ENCODE measurements at regions not wholly inside any gene's neighbourhood (a gene's known extent, or its start where the extent isn't known, plus 50 kb on each side); places are given as distances from the start of the nearest gene placed in this dataset.
"Not testable (repeated sequence)": the region's sequence is repeated elsewhere in the genome, so short reads cannot be mapped to it uniquely, and the experiment has no call there.

- DNase-seq (ENCODE audit: low read depth), result no peak
Measured at GRCh38 chr5:77869116-77869798, 93.1 kb upstream of the TBCA start.

GRCh38 chr5:77867914-77868313, 91.8 kb upstream of the TBCA start:
- no peak for DNase-seq (ENCODE audit: low read depth)

- peak; percentile 14 for DNase-seq (ENCODE audit: low read depth)
Measured at GRCh38 chr5:77867194-77867691, 91.1 kb upstream of the TBCA start.

DNA sequence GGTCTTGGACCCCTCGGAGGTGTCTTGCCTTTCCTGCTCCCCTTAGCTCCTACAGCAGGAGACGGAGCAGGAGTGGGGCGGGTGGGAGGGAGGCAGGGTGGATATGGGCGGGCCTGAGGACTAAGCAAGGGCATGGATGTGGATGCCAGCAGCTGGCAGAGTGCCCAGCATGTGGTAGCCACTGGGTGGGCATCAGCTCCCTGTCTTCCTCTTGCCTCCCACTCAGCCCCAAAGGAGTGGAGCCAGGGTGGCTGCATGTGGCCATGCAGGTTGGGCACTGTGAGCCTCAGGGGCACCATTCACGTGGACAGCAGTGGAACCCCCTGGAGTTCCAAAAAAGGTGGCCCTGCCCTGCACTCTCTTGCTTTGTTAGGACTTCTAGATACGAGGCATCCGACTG, 90.1 kb upstream of the TBCA start:
- DNase-seq (ENCODE audit: low read depth), result no peak

DNA sequence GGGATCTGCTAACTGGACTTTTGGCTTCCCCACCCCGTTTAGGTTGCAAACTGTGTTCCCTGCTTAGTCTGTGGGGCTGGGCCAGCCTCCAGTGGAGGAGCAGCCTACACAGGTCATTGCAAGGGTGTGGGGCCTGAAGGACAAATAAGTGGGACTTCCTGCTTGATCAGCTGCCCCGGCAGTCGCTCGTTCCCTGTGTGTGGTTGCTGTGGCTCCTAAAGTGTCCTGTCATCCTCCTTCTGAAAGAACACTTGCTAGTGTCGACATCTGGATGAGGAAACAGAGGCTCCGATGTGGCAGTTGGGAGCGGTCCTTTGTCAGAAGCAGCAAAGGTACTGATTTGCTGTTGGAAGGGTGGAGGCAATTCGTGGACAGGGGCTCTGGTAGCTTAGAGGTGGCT, 88.9 kb upstream of the TBCA start:
- DNase-seq (ENCODE audit: low read depth), result no peak

DNA sequence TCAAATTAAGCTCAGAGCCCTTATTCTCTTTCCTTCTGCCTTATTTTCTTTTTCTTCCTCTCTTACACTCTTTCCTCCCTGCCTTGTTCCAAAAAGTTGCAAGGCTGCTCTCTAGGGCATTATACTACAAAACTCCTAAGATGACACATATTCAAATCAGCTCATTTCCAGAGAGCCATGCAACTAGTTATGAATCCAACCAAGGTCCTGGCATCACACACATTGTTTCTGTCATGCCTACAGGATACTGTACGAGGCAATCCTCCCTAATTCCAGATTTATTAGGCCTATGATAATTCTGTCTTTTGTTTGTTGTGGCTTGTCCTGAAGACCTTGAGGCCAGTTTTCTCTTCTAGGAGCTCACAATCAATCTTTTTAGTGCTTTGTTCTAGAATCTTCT, 87.0 kb upstream of the TBCA start:
- DNase-seq (ENCODE audit: low read depth), result no peak

GRCh38 chr5:77861576-77861975, 85.4 kb upstream of the TBCA start:
- no peak for DNase-seq (ENCODE audit: low read depth)

DNA sequence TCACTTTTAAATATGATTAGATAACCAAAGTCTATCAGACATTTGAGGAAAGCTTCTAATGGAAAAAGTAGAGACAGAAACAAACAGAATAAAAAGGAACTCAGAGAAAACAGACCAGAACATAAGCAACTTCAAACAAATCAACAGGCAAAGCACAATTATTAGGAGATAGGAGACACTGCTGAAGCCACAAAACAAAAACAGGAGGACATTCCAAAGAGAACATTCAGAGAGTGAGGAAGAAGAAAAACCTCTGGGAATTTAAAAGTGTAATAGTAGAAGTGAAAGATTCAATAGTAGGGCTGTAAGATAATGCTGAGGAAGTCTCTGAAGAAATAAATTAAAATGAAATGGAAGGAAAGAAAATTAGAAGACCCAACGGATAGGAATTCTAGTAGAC, 83.2 kb upstream of the TBCA start:
- no peak for DNase-seq (ENCODE audit: low read depth)

DNA sequence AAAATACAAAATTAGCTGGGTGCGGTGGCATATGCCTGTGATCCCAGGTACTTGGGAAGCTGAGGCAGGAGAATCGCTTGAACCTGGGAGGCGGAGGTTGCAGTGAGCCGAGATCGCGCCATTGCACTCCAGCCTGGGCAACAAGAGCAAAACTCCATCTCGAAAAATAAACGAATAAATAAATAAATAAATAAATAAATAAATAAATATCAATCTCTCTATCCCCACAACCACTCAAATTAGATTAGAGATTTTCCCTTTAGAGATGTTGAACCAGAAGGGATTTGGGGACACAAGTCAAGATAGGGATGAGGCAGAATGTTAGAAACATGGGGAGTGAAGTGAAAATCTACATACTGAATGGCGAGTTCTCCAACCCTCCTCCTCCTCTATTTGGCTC, 82.5 kb upstream of the TBCA start:
- DNase-seq (ENCODE audit: low read depth), result not testable (repeated sequence)

DNA sequence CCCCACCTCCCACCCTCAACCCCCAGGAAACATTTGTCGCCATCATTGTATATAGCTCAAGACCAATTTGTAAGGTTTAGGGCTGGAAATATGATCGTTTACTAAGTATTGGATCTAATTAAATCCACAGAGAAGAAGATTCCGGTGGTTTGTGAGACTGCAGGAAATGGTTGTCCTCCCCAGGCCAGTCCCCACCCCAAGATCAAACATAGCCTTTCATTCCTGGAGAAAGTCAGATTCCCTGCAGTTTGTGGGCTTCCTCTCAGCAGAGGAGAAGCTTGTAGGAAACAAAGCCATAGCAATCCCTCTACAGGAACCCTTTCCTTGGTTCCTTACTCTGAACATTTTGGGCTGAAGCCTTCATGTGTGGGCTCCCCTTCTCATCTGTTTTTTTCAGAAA, 79.2 kb upstream of the TBCA start:
- DNase-seq (ENCODE audit: low read depth), result no peak

- no peak for DNase-seq (ENCODE audit: low read depth)
Measured at GRCh38 chr5:77853353-77853907, 77.3 kb upstream of the TBCA start.

GRCh38 chr5:77852514-77853352, 76.6 kb upstream of the TBCA start:
- peak; percentile 49 for DNase-seq (ENCODE audit: low read depth)

DNA sequence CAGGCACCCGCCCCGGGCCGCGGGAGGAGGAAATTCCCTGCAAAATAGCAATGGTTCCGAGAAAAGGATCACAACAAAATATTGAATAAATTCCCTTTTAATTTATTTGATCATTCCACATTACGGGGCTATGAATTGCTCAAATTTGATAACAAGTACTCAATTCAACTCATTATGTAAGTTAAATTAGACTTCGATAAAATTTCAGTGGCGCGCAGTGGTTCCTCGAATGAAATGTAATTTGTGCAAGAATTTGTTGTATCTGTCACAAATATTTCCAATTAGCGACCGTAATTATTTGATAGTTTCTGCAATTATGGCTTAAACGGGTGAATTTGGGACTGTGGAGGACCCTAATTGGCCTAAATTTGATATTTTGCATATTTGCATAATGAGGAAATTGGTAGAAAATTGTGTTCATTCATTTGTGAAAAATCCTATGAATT, 76.0 kb upstream of the TBCA start:
- DNase-seq (ENCODE audit: low read depth), result no peak

GRCh38 chr5:77851176-77852067, 75.3 kb upstream of the TBCA start:
- peak; percentile 17 for DNase-seq (ENCODE audit: low read depth)

DNA sequence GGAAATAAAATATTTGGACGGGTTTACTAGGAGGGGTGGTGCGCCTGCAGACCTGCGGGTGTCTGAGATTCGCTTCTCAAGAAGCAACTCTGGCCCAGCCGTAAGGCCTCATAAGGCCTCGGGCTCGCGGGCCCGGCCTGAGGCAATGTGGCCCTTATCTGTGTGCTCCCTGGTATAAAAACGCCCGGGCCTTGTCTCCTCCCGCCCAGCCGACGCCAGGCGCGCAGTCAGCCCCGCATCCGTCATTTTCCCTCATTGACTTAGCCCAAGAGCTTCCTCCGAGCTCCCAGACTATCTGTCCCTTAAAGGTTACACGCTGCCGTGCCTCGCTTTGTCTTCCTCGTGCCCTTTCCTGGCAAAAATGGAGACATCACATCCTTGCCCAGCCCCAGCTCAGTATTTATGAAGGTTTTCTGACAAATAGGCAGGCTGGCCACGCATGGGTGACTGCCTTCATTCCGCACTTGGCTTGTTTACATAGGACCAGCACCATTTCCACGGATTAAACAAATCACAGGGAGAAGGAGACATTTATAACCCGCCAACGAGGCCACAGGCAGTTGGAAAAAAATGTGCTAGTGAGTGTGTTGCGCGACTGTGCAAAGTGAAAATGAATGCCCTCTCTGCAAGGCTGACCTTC, 74.5 kb upstream of the TBCA start:
- DNase-seq (ENCODE audit: low read depth), result no peak

DNA sequence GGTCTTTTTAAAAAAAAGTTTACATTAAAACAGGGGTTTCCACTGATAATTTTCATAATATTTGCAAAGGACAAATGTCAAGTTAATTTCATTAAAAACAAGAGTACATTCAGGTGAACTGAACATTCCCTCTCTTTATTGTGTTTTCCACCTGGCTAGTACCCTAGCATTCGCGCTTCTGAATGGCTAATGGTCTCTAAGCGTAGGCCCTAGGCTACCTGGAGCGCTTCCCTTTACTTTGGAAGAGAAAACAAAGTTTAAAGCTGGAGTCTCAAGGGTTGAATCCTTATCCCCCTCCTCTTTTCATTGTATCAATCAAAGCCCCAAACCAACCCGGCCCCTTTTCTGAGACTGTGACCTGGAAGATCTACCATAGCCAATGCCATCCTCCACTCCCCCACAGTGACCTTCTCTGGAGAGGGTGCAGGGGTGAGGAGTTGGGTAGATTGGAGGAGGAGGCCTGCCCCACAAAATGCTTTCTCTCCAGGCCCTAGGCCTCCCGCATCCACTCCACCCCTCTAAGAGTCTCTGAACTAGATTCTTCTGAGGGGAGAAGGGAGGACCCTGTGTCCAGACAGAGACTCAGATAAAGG, 73.3 kb upstream of the TBCA start:
- DNase-seq (ENCODE audit: low read depth), result no peak

GRCh38 chr5:77847814-77848290, 71.7 kb upstream of the TBCA start:
- no peak for DNase-seq (ENCODE audit: low read depth)

GRCh38 chr5:77847129-77847460, 71.0 kb upstream of the TBCA start:
- no peak for DNase-seq (ENCODE audit: low read depth)

DNA sequence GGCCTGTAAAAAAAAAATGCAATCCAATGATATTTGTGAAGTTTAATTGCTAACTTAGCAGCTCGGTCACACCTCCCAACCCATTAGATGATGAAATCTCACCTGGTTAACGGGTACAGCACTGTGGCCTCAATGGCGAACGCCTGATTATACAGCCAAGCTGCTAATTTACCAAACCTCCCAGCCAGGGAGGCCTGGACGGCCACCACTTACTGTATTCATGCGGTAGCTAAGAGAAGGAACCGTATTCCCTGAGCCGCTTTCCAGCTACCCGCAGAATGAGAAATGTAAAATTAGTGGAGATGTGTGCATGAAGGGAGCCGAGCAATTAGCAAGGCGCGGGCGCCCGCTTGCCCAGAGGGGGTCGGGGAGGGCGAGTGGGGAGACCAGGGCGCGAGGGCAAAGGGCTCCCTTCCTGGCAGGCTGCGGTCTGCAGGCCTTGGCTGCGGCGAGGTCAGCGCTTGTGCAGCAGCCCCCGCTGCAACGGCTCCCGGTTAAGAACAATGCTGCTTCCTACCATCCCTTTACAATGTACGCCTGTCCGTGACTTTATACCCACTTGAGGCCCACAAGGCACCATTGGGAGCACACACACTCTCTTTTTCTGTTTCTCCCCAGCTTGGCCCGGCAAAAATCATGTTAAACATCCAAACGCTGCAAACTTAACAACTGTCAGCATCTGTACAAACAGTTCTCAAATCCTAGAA, 70.4 kb upstream of the TBCA start:
- DNase-seq (ENCODE audit: low read depth), result no peak

GRCh38 chr5:77845324-77845646, 69.1 kb upstream of the TBCA start:
- DNase-seq (ENCODE audit: low read depth), result no peak

All from fibroblast of gingiva (primary cell).